K562 (cell line): ENCODE measurements at regions not wholly inside any gene's neighbourhood (a gene's known extent, or its start where the extent isn't known, plus 50 kb on each side); places are given as distances from the start of the nearest gene placed in this dataset.

ENCODE experiments used
- ATAC-seq: fragments of 200-7000 bp; cut with Tn5 transposase; 3 replicates; pipeline ENCODE4 v1.9.1; 2020; ENCODE audit warnings: moderate library complexity
- BruUV-seq: library from RNA; stranded (reverse); fragments of 400-500 nt; replicated peaks from 2 replicates; lab custom pipeline; 2021; lab: Mats Ljungman, UMichigan
- CTCF ChIA-PET: fragments of 300-600 bp; formaldehyde crosslinking; extraction: SDS; loops from one replicate; lab custom pipeline; 2021; ENCODE audit warnings: low intra/inter-chr PET ratio; lab: Yijun Ruan, JAX
- POLR2A ChIA-PET: fragments of 300-600, 350-650 bp; sonication (Branson Sonifier 250); formaldehyde crosslinking; extraction: SDS; loops from one replicate; lab custom pipeline; 2021; ENCODE audit warnings: antibody characterized with exemption, inconsistent platforms; lab: Yijun Ruan, JAX
- DNase-seq, 4 experiments: peaks; one replicate each; pipeline versions ENCODE4 v3.0.0 to v3.0.0-alpha.2; 2011 to 2018; ENCODE audit warnings: low spot score in 3 of 4, mixed read lengths in 3 of 4; ENCODE audit errors: extremely low read depth in 1 of 4
- FAIRE-seq: peaks from 2 replicates; lab custom pipeline; 2011; peaks lifted over from hg19 to GRCh38; lab: Jason Lieb, UNC
- H2AFZ ChIP-seq: 2 replicates; pipeline ENCODE4 v1.6.0; 2011; ENCODE audit warnings: low read depth, low read length, control low read depth, inconsistent platforms
- H3K27ac ChIP-seq: fragments of 200-600 bp; 3 replicates; pipeline ENCODE4 v1.8.0; 2011; ENCODE audit warnings: low read depth, mild to moderate bottlenecking, control low read depth, inconsistent platforms, low read length, moderate library complexity, mixed read lengths; ENCODE audit errors: extremely low read depth
- H3K27me3 ChIP-seq, 2 experiments: fragments of 300-600 bp in 1 of 2; 2 replicates in 1 of 2; 3 replicates in 1 of 2; pipeline versions ENCODE4 v1.6.0 to v1.8.0; 2011; ENCODE audit warnings: inconsistent platforms in 2 of 2, low read length in 2 of 2, mild to moderate bottlenecking in 1 of 2, mixed read lengths in 1 of 2, moderate library complexity in 1 of 2; ENCODE audit not compliant: control insufficient read depth in 2 of 2, insufficient read depth in 2 of 2
- H3K36me3 ChIP-seq: fragments of 300-600 bp; 3 replicates; pipeline ENCODE4 v1.8.0; 2011; ENCODE audit warnings: mild to moderate bottlenecking, low read length, inconsistent platforms; ENCODE audit not compliant: control insufficient read depth, insufficient read depth
- H3K4me1 ChIP-seq, 2 experiments: fragments of 200-600 bp in 1 of 2; replicated peaks in 1 of 2; 2 replicates in 1 of 2; 3 replicates in 1 of 2; pipeline versions ENCODE4 v1.5.1 to v1.8.0; 2011; ENCODE audit warnings: inconsistent platforms in 2 of 2, low read length in 2 of 2, mild to moderate bottlenecking in 1 of 2, mixed read lengths in 1 of 2, moderate library complexity in 1 of 2; ENCODE audit not compliant: control insufficient read depth in 2 of 2, insufficient read depth in 2 of 2
- H3K4me2 ChIP-seq: 2 replicates; pipeline ENCODE4 v1.6.1; 2011; ENCODE audit warnings: low read length, control low read depth, inconsistent platforms, mixed read lengths; ENCODE audit not compliant: insufficient read depth
- H3K4me3 ChIP-seq: fragments of 200-600 bp; sonication (generic), shearing (Covaris generic); 2 replicates; pipeline ENCODE4 v1.5.1; 2016; ENCODE audit warnings: control low read depth, inconsistent platforms
- H3K79me2 ChIP-seq: fragments of 200-600 bp; 3 replicates; pipeline ENCODE4 v1.8.0; 2011; ENCODE audit warnings: low read length, inconsistent platforms; ENCODE audit not compliant: control insufficient read depth, insufficient read depth
- H3K9ac ChIP-seq, 2 experiments: 2 replicates each; pipeline versions ENCODE4 v1.6.0 to v1.6.1; 2011; ENCODE audit warnings: low read depth in 2 of 2, low read length in 2 of 2, control low read depth in 1 of 2, inconsistent platforms in 1 of 2, mild to moderate bottlenecking in 1 of 2, mixed read lengths in 1 of 2; ENCODE audit not compliant: insufficient read depth in 1 of 2
- H3K9me1 ChIP-seq: one replicate; pipeline ENCODE4 v1.6.0; 2011; ENCODE audit warnings: inconsistent platforms, mild to moderate bottlenecking, low read length, moderate library complexity; ENCODE audit not compliant: control insufficient read depth, insufficient read depth
- H3K9me3 ChIP-seq: replicated peaks from 2 replicates; pipeline ENCODE4 v1.5.1; 2011; ENCODE audit warnings: low read depth, low read length, inconsistent platforms; ENCODE audit not compliant: control insufficient read depth, insufficient read depth
- H4K20me1 ChIP-seq: replicated peaks from 2 replicates; pipeline ENCODE4 v1.6.1; 2011; ENCODE audit warnings: low read length, inconsistent platforms, mixed read lengths; ENCODE audit not compliant: control insufficient read depth, insufficient read depth
- ELF4 ChIP-seq: fragments of 450-650 bp; formaldehyde crosslinking; IDR thresholded peaks from 2 replicates; pipeline ENCODE4 v1.4.0; 2022; ENCODE audit warnings: missing genetic modification characterization
- NCOA4 ChIP-seq: fragments of 450-650 bp; IDR thresholded peaks from 2 replicates; pipeline ENCODE4 v1.6.1; 2018; ENCODE audit warnings: mild to moderate bottlenecking; ENCODE audit not compliant: partially characterized antibody
- POLR2G ChIP-seq: fragments of 200-400 bp; formaldehyde crosslinking; IDR thresholded peaks from 2 replicates; pipeline ENCODE4 v1.6.1; 2017; ENCODE audit warnings: low read depth, mild to moderate bottlenecking, antibody characterized with exemption, low read length, moderate library complexity
- SAP30 ChIP-seq: fragments of 200-600 bp; sonication (generic); IDR thresholded peaks from 2 replicates; pipeline ENCODE4 v1.6.1; 2012; ENCODE audit warnings: borderline replicate concordance, low read depth, mild to moderate bottlenecking, moderate library complexity, low read length, control low read depth, inconsistent platforms; ENCODE audit not compliant: insufficient read depth, poor library complexity, severe bottlenecking
- TCFL5 ChIP-seq: fragments of 250-450 bp; sonication (Bioruptor Pico); conservative IDR thresholded peaks from 2 replicates; pipeline ENCODE4 v1.6.1; 2021; ENCODE audit warnings: mild to moderate bottlenecking, moderate library complexity, matching md5 sums
- ZNF134 ChIP-seq: fragments of 250-450 bp; sonication (Bioruptor Pico); conservative IDR thresholded peaks from 2 replicates; pipeline ENCODE4 v1.4.0; 2020
- WGBS: fragments of 100-300 bp; shearing (Covaris generic); methylation state at CpG from one replicate; pipeline ENCODE4 v1.1.6; 2016; ENCODE audit warnings: low coverage, mixed read lengths; ENCODE audit not compliant: insufficient coverage; ENCODE audit errors: missing lambda C conversion rate; 5-methylcytosine and 5-hydroxymethylcytosine counted together
- in situ Hi-C: fragments of 300-500 bp; cut with MboI; formaldehyde crosslinking; loops from 4 replicates; pipeline ENCODE4 v1.15.0; 2018; ENCODE audit warnings: inconsistent platforms, mixed read lengths
- intact Hi-C: fragments of 100-400 bp; cut with micrococcal nuclease; formaldehyde crosslinking; loops from 2 replicates; pipeline ENCODE4 v1.14.2; 2022
- TF ChIP-seq, protein P1 (sequence below): conservative IDR thresholded peaks from 2 replicates; pipeline ENCODE4 v1.6.1; 2011; ENCODE audit warnings: low read depth, mild to moderate bottlenecking, low read length; ENCODE audit not compliant: control insufficient read depth

DNA sequence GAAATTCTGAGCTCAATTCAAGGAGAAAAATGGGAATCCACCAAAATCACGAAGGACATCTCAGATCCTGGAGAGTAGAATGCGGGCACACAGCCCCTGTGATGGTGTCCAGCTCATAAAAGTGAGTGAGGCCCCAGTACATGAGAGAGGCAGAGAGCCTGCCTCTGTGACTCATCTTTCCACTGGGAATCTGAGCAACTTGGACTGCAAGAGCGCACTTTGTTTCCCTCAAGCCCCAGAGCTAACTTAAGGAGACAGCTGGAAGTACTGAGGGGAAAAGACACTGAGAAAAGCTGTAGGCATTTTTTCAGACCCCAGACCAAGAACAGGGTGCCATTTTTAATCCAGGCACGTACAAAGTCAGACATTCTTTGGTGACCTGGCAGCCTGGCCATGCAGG, 273.7 kb downstream of the C11orf87 start:
- Histone ChIP-seq H3K4me1 (no peaks in the 10 kb centered on the region), H3K4me2 (no peak overlapping the region), H2AFZ (no peak overlapping the region), H3K9ac (no peak overlapping the region), H3K27ac (no peak overlapping the region), H3K4me3 (no peak overlapping the region), H3K27me3 (no peaks in the 10 kb centered on the region; a peak in 1 of 5 replicates), H4K20me1 (no peaks in the 10 kb centered on the region), H3K36me3 (no peaks in the 10 kb centered on the region), H3K9me3 (no peaks in the 10 kb centered on the region), H3K9me1 (no peaks in the 10 kb centered on the region), H3K79me2 (no peaks in the 10 kb centered on the region)
- POLR2A ChIA-PET = no interaction called here
- no peak for ATAC-seq
- 4% methylated on average over 4 of the region's 4 CpGs for WGBS
- FAIRE-seq = no peak
- in situ Hi-C loops = no loop called here
- no TSS peak for BruUV-seq
- DNase-seq = no peak
- intact Hi-C loops = no loop called here
- CTCF ChIA-PET = no interaction called here
- TF ChIP-seq TCFL5 (CRISPR knock-in tag) = no peak
- TF ChIP-seq POLR2G = no peak
- TF ChIP-seq NCOA4 = no peak

DNA sequence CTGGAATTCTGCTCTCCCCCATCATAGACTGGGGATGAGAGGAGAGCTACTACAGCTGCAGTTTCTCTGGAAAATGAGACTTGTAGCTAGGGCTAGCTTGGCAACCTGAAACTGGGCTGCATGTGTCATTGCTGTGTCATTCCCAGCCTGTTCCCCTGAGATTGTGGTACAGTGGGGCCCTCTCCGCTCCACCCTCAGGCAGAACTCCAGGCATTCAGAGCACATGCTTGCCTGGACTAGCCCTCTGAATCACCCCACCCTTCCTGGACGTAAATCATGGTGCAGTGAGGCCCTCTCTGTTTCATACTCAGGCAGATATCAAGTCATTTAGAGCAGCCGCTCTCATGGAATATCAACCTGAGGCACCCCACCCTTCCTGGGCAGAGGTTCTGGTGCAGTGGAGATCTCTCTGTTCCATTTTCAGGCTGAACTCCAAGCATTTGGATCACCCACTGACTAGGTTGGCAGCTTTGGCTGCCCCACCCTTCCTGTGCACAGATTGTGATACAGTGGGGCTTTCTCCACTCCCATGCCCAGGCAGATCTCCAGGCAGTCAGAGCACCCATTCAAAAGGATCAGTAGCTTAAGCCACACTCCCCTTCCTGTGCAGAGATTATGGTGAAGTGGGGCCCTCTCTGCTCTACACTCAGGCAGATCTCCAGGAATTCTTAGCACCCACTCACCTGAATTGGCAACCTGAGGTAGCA, 274.4 kb downstream of the C11orf87 start:
- no peaks in the 10 kb centered on the region for H3K9me3 ChIP-seq
- H3K4me2 ChIP-seq = no peak overlapping the region
- no peak overlapping the region for H3K9ac ChIP-seq
- H3K27ac ChIP-seq = no peak overlapping the region
- in situ Hi-C loops = no loop called here
- H3K4me1 ChIP-seq = no peaks in the 10 kb centered on the region
- no peak for FAIRE-seq
- TF ChIP-seq ZNF134 (CRISPR knock-in tag) (no peak), ELF4 (CRISPR knock-in tag) (no peak), SAP30 (no peak)
- TF ChIP-seq, protein P1, sequence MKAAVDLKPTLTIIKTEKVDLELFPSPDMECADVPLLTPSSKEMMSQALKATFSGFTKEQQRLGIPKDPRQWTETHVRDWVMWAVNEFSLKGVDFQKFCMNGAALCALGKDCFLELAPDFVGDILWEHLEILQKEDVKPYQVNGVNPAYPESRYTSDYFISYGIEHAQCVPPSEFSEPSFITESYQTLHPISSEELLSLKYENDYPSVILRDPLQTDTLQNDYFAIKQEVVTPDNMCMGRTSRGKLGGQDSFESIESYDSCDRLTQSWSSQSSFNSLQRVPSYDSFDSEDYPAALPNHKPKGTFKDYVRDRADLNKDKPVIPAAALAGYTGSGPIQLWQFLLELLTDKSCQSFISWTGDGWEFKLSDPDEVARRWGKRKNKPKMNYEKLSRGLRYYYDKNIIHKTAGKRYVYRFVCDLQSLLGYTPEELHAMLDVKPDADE = no peak
- H3K36me3 ChIP-seq = no peaks in the 10 kb centered on the region
- H4K20me1 ChIP-seq = no peaks in the 10 kb centered on the region
- no peak for ATAC-seq
- no TSS peak for BruUV-seq
- H3K27me3 ChIP-seq = no peaks in the 10 kb centered on the region; a peak in 1 of 5 replicates
- intact Hi-C loops = no loop called here
- H2AFZ ChIP-seq = no peak overlapping the region
- CTCF ChIA-PET = no interaction called here
- POLR2A ChIA-PET = interaction anchor here (0.5 kb wide), 1 partner anchor 53 kb away, joined by 3 read pairs; no protein-coding TSS in a partner anchor
- H3K79me2 ChIP-seq = no peaks in the 10 kb centered on the region
- 6% methylated on average over 3 of the region's 3 CpGs for WGBS
- H3K4me3 ChIP-seq = no peak overlapping the region
- no peak for DNase-seq
- no peaks in the 10 kb centered on the region for H3K9me1 ChIP-seq
